NCI-H446 (cell line): ENCODE measurements at regions not wholly inside any gene's neighbourhood (a gene's known extent, or its start where the extent isn't known, plus 50 kb on each side); places are given as distances from the start of the nearest gene placed in this dataset.

Experiments used
- DNase-seq, 2 experiments: peaks; one replicate each; lab custom pipeline; 2025; lab: John Stamatoyannopoulos, UW

- DNase-seq = no peak
These were observed 303.5 kb upstream of the MGMT start for GRCh38 chr10:129163531-129163930.

- DNase-seq = no peak
These were observed 301.8 kb upstream of the MGMT start for GRCh38 chr10:129165076-129165720.

- no peak for DNase-seq
These were observed 301.3 kb upstream of the MGMT start for GRCh38 chr10:129165770-129166169.

DNA sequence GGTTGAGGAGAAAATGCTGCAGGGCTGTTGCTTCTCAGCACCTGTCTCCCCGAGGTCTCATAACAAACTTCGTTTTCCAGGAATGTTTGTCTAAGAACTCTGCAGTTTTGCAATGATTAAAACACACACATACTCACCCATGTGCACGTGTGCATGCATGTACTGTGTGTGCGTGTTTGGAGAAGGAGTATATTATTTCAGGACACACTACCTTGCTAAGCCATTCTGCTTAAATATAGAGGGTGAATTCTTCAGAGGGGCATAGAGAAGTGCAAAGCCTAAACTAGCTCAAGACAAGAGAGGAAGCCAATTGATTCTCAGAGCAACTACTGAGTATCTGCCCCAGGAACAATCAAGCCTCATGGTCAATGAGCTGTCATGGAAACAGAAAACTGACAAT, 298.4 kb upstream of the MGMT start:
- DNase-seq = no peak

- DNase-seq = no peak
These were observed 297.9 kb upstream of the MGMT start for GRCh38 chr10:129169115-129169514.

DNA sequence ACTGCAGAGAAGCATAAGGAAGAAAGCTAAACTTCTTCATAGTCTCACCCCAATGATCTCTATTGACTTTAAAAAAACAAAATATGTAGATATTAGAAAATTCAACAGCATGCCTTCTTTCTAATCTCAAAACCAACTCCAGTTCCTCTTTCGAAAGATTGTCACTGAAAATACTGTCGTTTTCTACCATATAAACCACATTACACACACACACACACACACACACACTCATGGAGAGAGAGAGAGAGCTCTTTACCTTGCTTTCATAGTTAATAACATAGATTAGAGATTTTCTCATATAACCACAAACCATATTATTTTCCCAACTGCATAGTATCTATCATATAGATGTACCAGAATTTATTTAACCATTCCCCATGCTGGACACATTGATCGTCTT, 296.2 kb upstream of the MGMT start:
- no peak for DNase-seq

DNA sequence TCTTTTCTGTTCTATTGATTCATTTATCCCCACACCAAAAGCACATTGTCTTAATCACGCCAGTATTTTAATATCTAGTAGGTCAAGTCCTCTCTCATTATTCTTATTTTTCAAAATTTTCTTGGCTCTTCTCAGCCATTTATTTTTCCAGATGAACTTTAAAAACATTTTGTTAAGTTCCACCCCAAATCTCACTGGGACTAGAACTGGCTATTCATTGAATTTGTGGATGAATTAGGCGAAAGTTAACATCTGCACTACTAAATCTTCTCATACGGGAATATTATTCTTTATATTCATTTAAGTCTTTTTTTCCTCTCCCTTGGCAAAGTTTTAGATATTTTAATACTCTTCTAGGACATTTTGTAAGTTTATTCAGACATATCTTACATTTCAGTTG, 295.2 kb upstream of the MGMT start:
- DNase-seq = no peak

DNA sequence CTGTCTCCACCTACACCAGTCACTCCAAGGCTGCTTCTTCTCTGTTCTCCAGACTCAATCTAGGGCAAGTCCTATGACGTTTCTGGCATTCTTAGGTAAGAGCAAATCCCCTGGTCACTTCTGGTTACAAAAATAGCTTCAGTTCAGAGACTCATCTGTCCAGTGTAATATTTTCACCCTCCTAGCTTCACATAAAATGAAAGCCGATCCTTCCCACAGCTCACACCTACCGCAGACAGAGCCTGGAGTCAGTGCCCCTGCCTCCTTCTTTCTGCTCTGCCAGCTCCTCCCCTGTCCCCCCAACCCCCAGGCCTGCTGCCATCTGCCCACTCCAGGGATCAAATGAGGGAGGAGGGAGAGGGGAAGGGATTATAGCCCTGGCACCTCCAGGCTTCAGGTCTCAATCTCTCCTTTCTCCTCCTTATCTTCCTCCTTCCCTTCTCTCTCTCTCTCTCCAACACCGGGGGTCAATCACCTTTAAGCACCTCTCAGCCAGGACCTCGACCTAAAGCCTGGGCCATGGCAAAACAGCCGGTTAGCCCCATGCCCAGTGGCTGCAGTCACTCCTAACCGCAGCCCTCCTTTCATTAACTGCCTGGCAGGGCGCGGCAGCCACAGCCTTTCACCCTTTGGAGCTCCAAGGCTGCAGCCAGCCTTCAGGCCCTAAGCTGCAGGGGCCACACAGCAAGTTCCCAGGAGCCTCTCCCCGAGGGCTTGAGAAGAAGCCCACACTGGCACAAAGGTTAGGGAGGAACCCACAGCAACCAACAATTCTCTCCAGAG, 292.6 kb upstream of the MGMT start:
- no peak for DNase-seq

- no peak for DNase-seq
These were observed 287.6 kb upstream of the MGMT start for GRCh38 chr10:129179245-129179971.

DNA sequence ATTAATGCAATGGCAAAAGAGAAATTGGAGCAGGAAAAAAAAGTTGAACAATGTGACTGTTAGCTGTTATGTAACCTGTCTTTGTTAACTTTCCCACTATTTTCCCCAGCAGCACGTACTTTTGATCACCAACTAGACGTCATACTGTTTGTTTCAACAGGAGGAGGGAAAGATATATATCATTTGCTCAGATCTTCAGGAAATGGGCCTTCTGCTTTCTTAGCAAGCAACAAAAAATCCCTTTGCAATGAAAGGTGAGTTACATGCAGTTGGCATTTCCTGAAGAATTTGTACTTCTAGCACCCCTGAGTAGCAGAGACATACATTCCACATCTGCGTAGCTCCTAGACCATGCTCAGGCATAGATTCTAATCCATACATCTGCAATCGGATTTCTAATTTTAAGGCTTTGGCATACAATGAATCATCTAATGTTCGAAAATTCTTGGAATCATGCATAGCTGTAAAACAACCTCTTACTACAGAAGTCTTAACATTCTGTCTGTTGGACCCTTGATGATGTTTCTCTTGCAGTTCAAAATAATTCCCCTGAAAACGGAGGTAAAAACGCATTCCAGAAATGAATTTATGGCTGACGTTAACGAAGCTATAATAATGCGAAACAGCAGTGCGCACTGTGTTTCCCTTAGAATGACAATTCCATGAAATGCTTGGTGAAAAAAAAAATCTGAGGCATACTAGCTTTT, 286.9 kb upstream of the MGMT start:
- no peak for DNase-seq

- DNase-seq = no peak
These were observed 282.8 kb upstream of the MGMT start for GRCh38 chr10:129184196-129184595.

- no peak for DNase-seq
These were observed 279.7 kb upstream of the MGMT start for GRCh38 chr10:129187331-129187730.

GRCh38 chr10:129191797-129192196, 275.2 kb upstream of the MGMT start:
- peak in 1 of 2 experiments; percentile 2 for DNase-seq

DNA sequence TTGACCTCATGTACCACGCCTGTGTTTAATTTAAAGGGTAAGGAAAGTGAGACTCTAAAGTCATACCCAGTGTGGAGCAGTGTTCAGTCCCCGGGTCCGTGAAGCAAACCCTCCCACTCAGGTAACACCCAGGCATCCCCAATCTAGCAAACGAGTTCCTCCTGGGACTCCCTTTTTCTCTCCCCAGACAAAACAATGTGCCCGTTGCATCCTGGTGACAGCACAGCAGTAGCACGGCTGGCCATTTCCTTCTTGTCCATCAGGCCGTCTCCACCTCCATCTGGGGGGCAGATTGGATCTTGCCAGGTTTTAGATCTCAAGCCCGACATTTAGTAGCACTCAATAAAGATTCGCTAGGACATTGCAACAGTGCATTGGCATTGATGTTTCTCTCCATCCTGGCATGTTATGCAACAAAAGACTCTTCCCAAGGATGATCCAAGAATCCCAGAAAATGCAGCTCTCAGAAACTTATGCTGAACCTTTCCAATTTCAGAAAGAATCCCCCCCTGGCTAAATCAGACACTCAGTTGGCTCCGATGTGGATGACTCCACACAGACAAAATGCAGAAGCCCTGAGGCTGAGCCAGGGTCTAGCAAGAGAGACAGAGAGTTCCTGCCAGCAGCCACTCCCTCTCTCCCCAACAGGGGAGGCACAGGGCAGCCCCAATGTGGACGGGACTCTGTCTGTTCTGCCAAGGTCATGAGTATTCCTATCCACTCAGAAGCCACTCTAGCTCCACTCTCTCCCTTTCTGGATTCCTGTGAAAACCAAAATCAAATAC, 274.5 kb upstream of the MGMT start:
- DNase-seq = no peak

DNA sequence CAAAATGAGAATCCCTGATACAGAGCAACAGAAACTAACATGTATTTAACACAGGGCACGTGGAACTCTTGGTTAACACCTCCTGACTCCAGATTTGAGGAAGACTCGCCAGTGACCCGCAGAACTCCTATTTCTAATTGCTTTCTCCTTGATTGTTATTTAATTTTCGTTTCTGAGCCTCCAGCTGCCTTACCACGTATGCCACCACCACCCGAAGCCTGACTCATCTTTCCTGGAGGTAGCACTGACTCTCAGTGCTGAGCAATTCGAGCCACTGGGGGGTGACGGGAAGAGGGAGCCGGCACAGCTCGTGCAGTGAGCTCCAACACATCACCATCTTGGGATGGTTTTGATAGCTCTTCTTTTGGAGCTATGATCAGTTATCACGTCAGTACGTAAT, 273.9 kb upstream of the MGMT start:
- no peak for DNase-seq

- no peak for DNase-seq
These were observed 272.7 kb upstream of the MGMT start for GRCh38 chr10:129194181-129194870.

- no peak for DNase-seq
These were observed 267.2 kb upstream of the MGMT start for GRCh38 chr10:129199826-129200225.

- DNase-seq = no peak
These were observed 263.2 kb upstream of the MGMT start for GRCh38 chr10:129203819-129204218.

DNA sequence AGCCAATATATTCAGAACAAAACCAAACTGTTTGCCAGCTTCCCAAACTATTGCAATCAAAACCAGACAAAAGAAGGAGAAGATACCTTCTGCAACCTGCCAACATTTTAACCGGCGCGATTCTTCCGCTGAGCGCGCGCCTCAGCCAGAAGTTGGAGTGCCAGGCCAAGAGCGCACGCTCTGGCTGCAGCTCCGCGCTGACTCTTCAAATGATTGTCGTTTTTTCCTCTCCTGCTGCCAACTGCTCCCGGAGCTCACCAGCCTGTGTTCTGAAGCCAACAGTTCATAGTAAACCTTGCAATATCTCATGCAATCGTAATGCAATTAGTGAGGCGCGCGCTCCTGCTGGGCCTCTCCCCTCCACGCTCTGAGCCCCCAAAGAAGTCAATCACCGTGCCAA, 259.7 kb upstream of the MGMT start:
- no peak for DNase-seq

GRCh38 chr10:129210876-129211275, 256.2 kb upstream of the MGMT start:
- no peak for DNase-seq

DNA sequence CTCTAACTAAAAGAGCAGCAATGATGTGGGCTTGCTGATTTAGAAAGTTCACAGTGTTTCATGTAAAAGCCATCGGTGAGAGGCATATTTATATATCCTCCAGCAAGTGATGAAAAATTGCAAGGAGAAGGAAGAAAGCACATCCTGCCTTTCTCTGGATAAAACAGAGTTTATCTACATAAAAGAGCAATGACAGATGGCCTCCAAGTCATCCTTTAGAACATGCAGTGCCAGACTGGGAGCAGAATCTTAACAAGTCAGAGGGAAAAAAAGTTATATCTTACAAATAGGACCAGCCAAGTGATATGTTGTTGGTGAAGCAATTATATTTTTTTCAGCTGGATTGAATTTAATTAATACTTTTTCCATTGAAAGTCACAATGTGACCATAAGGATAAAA, 253.8 kb upstream of the MGMT start:
- DNase-seq = no peak
